HepG2 (cell line): ENCODE measurements at regions not wholly inside any gene's neighbourhood (a gene's known extent, or its start where the extent isn't known, plus 50 kb on each side); places are given as distances from the start of the nearest gene placed in this dataset.

ENCODE experiments used
- ETV6 ChIP-seq: sonication (generic); formaldehyde crosslinking; conservative IDR thresholded peaks from 2 replicates; pipeline ENCODE4 v1.4.0; 2020; ENCODE audit warnings: missing genetic modification reagents
- JUN ChIP-seq: sonication (generic); formaldehyde crosslinking; IDR thresholded peaks from 2 replicates; pipeline ENCODE4 v1.4.0; 2020; ENCODE audit warnings: mild to moderate bottlenecking, missing genetic modification reagents
- KLF15 ChIP-seq: sonication (generic); formaldehyde crosslinking; IDR thresholded peaks from 2 replicates; pipeline ENCODE4 v1.8.1; 2023; ENCODE audit warnings: borderline replicate concordance, mild to moderate bottlenecking, inconsistent platforms, missing genetic modification reagents, mixed read lengths
- KLF9 ChIP-seq: IDR thresholded peaks from 2 replicates; pipeline ENCODE4 v1.6.1; 2016; ENCODE audit warnings: low read depth
- NFKBIZ ChIP-seq: IDR thresholded peaks from 2 replicates; pipeline ENCODE4 v1.6.1; 2018; ENCODE audit warnings: missing genetic modification reagents, missing compliant biosample characterization
- NR2F6 ChIP-seq, 2 experiments: IDR thresholded peaks; 2 replicates each; pipeline ENCODE4 v1.6.1; 2016; ENCODE audit warnings: antibody characterized with exemption in 1 of 2, mild to moderate bottlenecking in 1 of 2
- POLR2AphosphoS5 ChIP-seq: IDR thresholded peaks from 2 replicates; pipeline ENCODE4 v1.6.1; 2012; ENCODE audit warnings: low read depth, low read length
- RNF2 ChIP-seq: fragments of 450-650 bp; conservative IDR thresholded peaks from 2 replicates; pipeline ENCODE4 v1.6.1; 2016; ENCODE audit warnings: low read depth
- SMC3 ChIP-seq: IDR thresholded peaks from 2 replicates; pipeline ENCODE4 v1.6.1; 2011; ENCODE audit warnings: low read length, improper control_type of control experiment
- ZNF10 ChIP-seq: sonication (generic); formaldehyde crosslinking; IDR thresholded peaks from 2 replicates; pipeline ENCODE4 v1.4.0; 2020; ENCODE audit warnings: mild to moderate bottlenecking, low read depth, missing genetic modification reagents, borderline replicate concordance
- TF ChIP-seq, protein P1 (sequence below): sonication (generic); formaldehyde crosslinking; IDR thresholded peaks from 2 replicates; pipeline ENCODE4 v1.5.0; 2020; ENCODE audit warnings: mild to moderate bottlenecking, missing genetic modification reagents, moderate library complexity
- TF ChIP-seq, protein P2 (sequence below): sonication (generic); formaldehyde crosslinking; IDR thresholded peaks from 2 replicates; pipeline ENCODE4 v1.5.0; 2020; ENCODE audit warnings: mild to moderate bottlenecking, missing genetic modification reagents, borderline replicate concordance

DNA sequence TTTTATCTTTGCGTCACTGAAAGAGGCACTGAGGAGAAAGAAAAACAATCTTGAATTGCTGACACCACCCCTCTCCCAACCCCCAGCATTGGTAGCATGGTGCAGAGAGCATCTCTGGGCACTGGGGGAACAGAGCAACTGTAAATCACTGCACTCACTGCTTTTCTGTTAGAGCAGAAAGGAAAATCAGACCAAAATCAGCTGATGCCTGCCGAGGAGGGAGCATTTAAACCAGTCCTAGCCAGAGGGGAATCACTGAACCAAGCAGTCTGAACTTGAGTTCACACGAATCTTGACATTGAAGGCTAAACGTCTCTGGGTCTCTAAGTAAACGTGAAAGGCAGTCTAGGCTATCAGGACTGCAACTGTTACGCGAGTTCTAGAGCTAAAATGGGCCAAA lies 205.8 kb downstream of the SPANXN4 start:
- no peak for TF ChIP-seq KLF15 (CRISPR knock-in tag)
- TF ChIP-seq NR2F6 (IDR thresholded peaks at IDR 0.05) = no peak
- no peak for TF ChIP-seq NR2F6 (CRISPR knock-in tag; IDR thresholded peaks at IDR 0.05)
- no peak for TF ChIP-seq SMC3
- TF ChIP-seq, protein P1, sequence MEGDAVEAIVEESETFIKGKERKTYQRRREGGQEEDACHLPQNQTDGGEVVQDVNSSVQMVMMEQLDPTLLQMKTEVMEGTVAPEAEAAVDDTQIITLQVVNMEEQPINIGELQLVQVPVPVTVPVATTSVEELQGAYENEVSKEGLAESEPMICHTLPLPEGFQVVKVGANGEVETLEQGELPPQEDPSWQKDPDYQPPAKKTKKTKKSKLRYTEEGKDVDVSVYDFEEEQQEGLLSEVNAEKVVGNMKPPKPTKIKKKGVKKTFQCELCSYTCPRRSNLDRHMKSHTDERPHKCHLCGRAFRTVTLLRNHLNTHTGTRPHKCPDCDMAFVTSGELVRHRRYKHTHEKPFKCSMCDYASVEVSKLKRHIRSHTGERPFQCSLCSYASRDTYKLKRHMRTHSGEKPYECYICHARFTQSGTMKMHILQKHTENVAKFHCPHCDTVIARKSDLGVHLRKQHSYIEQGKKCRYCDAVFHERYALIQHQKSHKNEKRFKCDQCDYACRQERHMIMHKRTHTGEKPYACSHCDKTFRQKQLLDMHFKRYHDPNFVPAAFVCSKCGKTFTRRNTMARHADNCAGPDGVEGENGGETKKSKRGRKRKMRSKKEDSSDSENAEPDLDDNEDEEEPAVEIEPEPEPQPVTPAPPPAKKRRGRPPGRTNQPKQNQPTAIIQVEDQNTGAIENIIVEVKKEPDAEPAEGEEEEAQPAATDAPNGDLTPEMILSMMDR (CRISPR knock-in tag) = no peak
- no peak for TF ChIP-seq JUN (CRISPR knock-in tag)
- no peak for TF ChIP-seq ETV6
- no peak for TF ChIP-seq RNF2
- no peak for TF ChIP-seq POLR2AphosphoS5
- no peak for TF ChIP-seq NFKBIZ (CRISPR knock-in tag)
- TF ChIP-seq, protein P2, sequence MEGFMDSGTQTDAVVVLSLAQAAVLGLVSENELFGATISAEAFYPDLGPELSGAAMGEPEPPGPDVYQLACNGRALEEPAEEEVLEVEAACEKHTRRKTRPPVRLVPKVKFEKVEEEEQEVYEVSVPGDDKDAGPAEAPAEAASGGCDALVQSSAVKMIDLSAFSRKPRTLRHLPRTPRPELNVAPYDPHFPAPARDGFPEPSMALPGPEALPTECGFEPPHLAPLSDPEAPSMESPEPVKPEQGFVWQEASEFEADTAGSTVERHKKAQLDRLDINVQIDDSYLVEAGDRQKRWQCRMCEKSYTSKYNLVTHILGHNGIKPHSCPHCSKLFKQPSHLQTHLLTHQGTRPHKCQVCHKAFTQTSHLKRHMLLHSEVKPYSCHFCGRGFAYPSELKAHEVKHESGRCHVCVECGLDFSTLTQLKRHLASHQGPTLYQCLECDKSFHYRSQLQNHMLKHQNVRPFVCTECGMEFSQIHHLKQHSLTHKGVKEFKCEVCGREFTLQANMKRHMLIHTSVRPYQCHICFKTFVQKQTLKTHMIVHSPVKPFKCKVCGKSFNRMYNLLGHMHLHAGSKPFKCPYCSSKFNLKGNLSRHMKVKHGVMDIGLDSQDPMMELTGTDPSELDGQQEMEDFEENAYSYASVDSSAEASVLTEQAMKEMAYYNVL = no peak
- no peak for TF ChIP-seq KLF9
- no peak for TF ChIP-seq ZNF10 (CRISPR knock-in tag)
